Lower leg skin (tissue), 3 donors: ENCODE measurements at regions not wholly inside any gene's neighbourhood (a gene's known extent, or its start where the extent isn't known, plus 50 kb on each side); places are given as distances from the start of the nearest gene placed in this dataset.

Experiments
- CTCF ChIP-seq, 3 donors: fragments of 450-650 bp; IDR thresholded peaks; one replicate each; pipeline ENCODE4 v1.5.1; 2016; ENCODE audit warnings: antibody characterized with exemption in 3 of 3, mild to moderate bottlenecking in 3 of 3, moderate library complexity in 2 of 3
- POLR2A ChIP-seq, 2 donors: fragments of 450-650 bp; IDR thresholded peaks; one replicate each; pipeline ENCODE4 v1.6.1; 2016 to 2017; ENCODE audit warnings: antibody characterized with exemption in 2 of 2, mild to moderate bottlenecking in 1 of 2, moderate library complexity in 1 of 2

- TF ChIP-seq CTCF (IDR thresholded peaks at IDR 0.05) (peak in 1 of 3 donors; percentile 32), POLR2A (IDR thresholded peaks at IDR 0.05) (no peak)
Measured at GRCh38 chr3:18559331-18559842, 134.2 kb upstream of the SATB1 start.
